ENCODE measurements at regions not wholly inside any gene's neighbourhood (a gene's known extent, or its start where the extent isn't known, plus 50 kb on each side); places are given as distances from the start of the nearest gene placed in this dataset.

DNA sequence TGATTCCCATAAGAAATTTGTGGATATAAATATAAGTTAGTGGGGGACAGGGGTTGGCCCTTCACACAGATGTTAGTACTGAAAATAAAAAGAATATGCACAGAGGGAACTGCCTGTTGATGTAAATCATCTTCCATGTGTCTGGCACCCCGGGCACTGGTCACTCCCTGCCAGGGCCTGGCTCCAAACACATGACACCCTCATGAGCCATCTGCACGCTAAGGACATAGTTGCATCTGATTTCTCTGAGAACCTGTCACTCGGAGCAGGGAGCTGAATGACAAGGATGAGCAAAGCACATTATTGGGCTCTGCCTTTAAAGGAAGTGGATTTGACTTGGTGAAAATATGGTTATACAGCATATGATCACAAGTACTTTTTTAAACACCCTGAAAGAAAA is 66.2 kb upstream of the TSC22D2 start:
- H3K4me1 ChIP-seq (replicated peaks in 1 of 4; ENCODE audit: control insufficient read depth in 3 of 4, insufficient read depth in 4 of 4, low read length in 3 of 4), result peaks cover 0 to 24% (median 13%) of the 10 kb centered on the region in 4 experiments; a peak in 4 of 7 replicates
- no peak overlapping the region for H3K4me2 ChIP-seq (ENCODE audit: insufficient read depth in 1 of 2, low read depth in 2 of 2, low read length in 2 of 2)
- peak overlapping the region; percentile 15 for H4K5ac ChIP-seq (ENCODE audit: insufficient read length, low read depth, low read length)
- H2BK5ac ChIP-seq (ENCODE audit: low read depth, low read length), result no peak overlapping the region
- H2BK12ac ChIP-seq (ENCODE audit: low read depth, low read length), result no peak overlapping the region
- ChIA-PET CTCF (ENCODE audit: partially characterized antibody) (interaction anchor here (1.6 kb wide), 1 partner anchor 68 kb away, joined by 3 read pairs; no protein-coding TSS in a partner anchor), POLR2A (ENCODE audit: partially characterized antibody) (no interaction called here)
- FAIRE-seq (no peak), DNase-seq (ENCODE audit: low read depth in 1 of 2, low spot score in 2 of 2) (no peak)
- H3K56ac ChIP-seq (replicated peaks; ENCODE audit: insufficient read length, low read depth, low read length), result no peak overlapping the region
- no peaks in the 10 kb centered on the region for H3K9me3 ChIP-seq (ENCODE audit: insufficient read depth in 2 of 2, low read depth in 1 of 2, low read length in 1 of 2)
- no peaks in the 10 kb centered on the region for H3K79me2 ChIP-seq (ENCODE audit: control insufficient read depth in 1 of 2, insufficient read depth in 2 of 2, low read length in 2 of 2)
- H2AK5ac ChIP-seq (ENCODE audit: low read depth, low read length), result no peak overlapping the region
- no peak overlapping the region for H4K91ac ChIP-seq (replicated peaks; ENCODE audit: insufficient read length, low read length)
- H4K8ac ChIP-seq (ENCODE audit: extremely low read depth, insufficient read depth, low read length), result no peak overlapping the region
- H3K79me1 ChIP-seq (ENCODE audit: low read depth, low read length), result no peaks in the 10 kb centered on the region
- no peak overlapping the region for H2BK120ac ChIP-seq (replicated peaks; ENCODE audit: low read depth, low read length)
- no peaks in the 10 kb centered on the region for H3K23me2 ChIP-seq (ENCODE audit: low read depth, low read length)
- H3K36me3 ChIP-seq (ENCODE audit: control insufficient read depth in 2 of 4, insufficient read depth in 4 of 4, low read length in 3 of 4), result no peaks in the 10 kb centered on the region
- H3K4ac ChIP-seq (replicated peaks; ENCODE audit: insufficient read length, low read depth, low read length), result no peak overlapping the region
- no peak overlapping the region for H2AFZ ChIP-seq (ENCODE audit: low read length)
- no peak overlapping the region for H3K23ac ChIP-seq (ENCODE audit: insufficient read length)
- no peaks in the 10 kb centered on the region for H4K20me1 ChIP-seq (replicated peaks in 1 of 2; ENCODE audit: control insufficient read depth in 1 of 2, insufficient read depth in 2 of 2, low read length in 2 of 2)
- H2BK15ac ChIP-seq (ENCODE audit: low read length), result no peak overlapping the region
- H3K14ac ChIP-seq (ENCODE audit: insufficient read length), result no peak overlapping the region
- no peak overlapping the region for H3K18ac ChIP-seq (ENCODE audit: extremely low read depth, low read length)
- H2BK20ac ChIP-seq (ENCODE audit: low read length), result no peak overlapping the region
- no peaks in the 10 kb centered on the region for H3K27me3 ChIP-seq (replicated peaks in 1 of 4; ENCODE audit: control insufficient read depth in 3 of 4, extremely low read depth in 1 of 4, insufficient read depth in 3 of 4, low read length in 3 of 4)
- no peak overlapping the region for H3K9ac ChIP-seq (replicated peaks in 1 of 4; ENCODE audit: extremely low read depth in 1 of 4, low read depth in 3 of 4, low read length in 3 of 4)
- WGBS, 2 experiments (ENCODE audit: extremely low coverage in 1 of 2, insufficient coverage in 1 of 2, insufficient read length in 1 of 2, insufficient replicate concordance in 2 of 2, low coverage in 1 of 2, low lambda C conversion rate in 2 of 2, missing lambda C conversion rate in 1 of 2), result 92% methylated on average over 3 of the region's 3 CpGs; no CpG with 5 or more reads in 1 of the 2 experiments
- H3K4me3 ChIP-seq (ENCODE audit: extremely low read depth in 1 of 4, insufficient read depth in 2 of 4, low read depth in 3 of 4, low read length in 4 of 4), result no peak overlapping the region
- no peak overlapping the region for H3K27ac ChIP-seq (ENCODE audit: low read depth, low read length)
- TF ChIP-seq BRCA1 (IDR thresholded peaks at IDR 0.05; ENCODE audit: low read depth, low read length) (no peak), KDM4A (IDR thresholded peaks at IDR 0.05; ENCODE audit: low read depth, low read length, severe bottlenecking) (no peak), FOSL1 (IDR thresholded peaks at IDR 0.05; ENCODE audit: insufficient read depth, low read depth, low read length) (no peak), CBX8 (IDR thresholded peaks at IDR 0.05; ENCODE audit: borderline replicate concordance, low read depth, low read length) (no peak), E2F6 (IDR thresholded peaks at IDR 0.05) (no peak), RAD21 (IDR thresholded peaks at IDR 0.05 in 1 of 2, conservative IDR thresholded peaks at IDR 0.05 in 1 of 2; ENCODE audit: low read depth in 2 of 2, low read length in 2 of 2) (no peak), RNF2 (IDR thresholded peaks at IDR 0.05; ENCODE audit: borderline replicate concordance, low read depth, low read length, missing control alignments, poor library complexity, severe bottlenecking) (no peak), SRF (IDR thresholded peaks at IDR 0.05; ENCODE audit: low read depth, low read length) (no peak), GABPA (IDR thresholded peaks at IDR 0.05; ENCODE audit: borderline replicate concordance, insufficient read depth, low read length) (no peak), SUZ12 (IDR thresholded peaks at IDR 0.05; ENCODE audit: low read length) (no peak), EP300 (IDR thresholded peaks at IDR 0.05; ENCODE audit: borderline replicate concordance in 1 of 2, low read depth in 2 of 2, low read length in 2 of 2) (no peak)
- TF ChIP-seq, protein P1, sequence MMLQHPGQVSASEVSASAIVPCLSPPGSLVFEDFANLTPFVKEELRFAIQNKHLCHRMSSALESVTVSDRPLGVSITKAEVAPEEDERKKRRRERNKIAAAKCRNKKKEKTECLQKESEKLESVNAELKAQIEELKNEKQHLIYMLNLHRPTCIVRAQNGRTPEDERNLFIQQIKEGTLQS (IDR thresholded peaks at IDR 0.05; ENCODE audit: insufficient read depth, low read depth, low read length), result no peak
